IMR-90 (cell line): ENCODE measurements at regions not wholly inside any gene's neighbourhood (a gene's known extent, or its start where the extent isn't known, plus 50 kb on each side); places are given as distances from the start of the nearest gene placed in this dataset.

ENCODE experiments used
- CEBPB ChIP-seq: IDR thresholded peaks from 2 replicates; pipeline ENCODE4 v1.6.1; 2012; ENCODE audit warnings: low read depth, low read length, improper control_type of control experiment
- CHD1 ChIP-seq: IDR thresholded peaks from 2 replicates; pipeline ENCODE4 v1.6.1; 2012; ENCODE audit warnings: low read depth, low read length, improper control_type of control experiment
- POLR2A ChIP-seq: IDR thresholded peaks from 2 replicates; pipeline ENCODE4 v1.6.1; 2012; ENCODE audit warnings: mild to moderate bottlenecking, low read depth, low read length
- RCOR1 ChIP-seq: IDR thresholded peaks from 2 replicates; pipeline ENCODE4 v1.6.1; 2012; ENCODE audit warnings: mild to moderate bottlenecking, low read length, improper control_type of control experiment; ENCODE audit not compliant: insufficient replicate concordance
- TF ChIP-seq, protein P1 (sequence below): conservative IDR thresholded peaks from 2 replicates; pipeline ENCODE4 v1.5.1; 2012; ENCODE audit warnings: mild to moderate bottlenecking, low read depth, low read length, improper control_type of control experiment

DNA sequence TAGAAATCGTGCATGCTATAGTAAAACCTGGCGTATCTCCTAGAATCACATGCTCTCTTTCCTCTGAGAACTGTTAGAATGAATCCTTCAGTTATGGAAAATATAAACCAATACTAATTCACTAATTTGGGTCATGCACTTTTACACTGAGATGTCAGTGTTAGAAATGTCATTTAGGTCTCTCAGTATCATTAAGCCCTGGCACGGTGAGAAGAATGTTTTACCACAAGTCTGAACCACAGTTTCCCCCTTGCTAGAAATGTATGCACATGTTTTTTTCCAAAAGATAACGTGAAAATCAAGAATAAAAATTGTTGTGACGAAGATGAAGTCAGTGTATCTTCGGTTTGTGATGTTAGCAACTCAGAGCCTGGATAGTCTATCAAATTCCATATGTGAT, 1062.7 kb upstream of the NCAM2 start:
- TF ChIP-seq, protein P1, sequence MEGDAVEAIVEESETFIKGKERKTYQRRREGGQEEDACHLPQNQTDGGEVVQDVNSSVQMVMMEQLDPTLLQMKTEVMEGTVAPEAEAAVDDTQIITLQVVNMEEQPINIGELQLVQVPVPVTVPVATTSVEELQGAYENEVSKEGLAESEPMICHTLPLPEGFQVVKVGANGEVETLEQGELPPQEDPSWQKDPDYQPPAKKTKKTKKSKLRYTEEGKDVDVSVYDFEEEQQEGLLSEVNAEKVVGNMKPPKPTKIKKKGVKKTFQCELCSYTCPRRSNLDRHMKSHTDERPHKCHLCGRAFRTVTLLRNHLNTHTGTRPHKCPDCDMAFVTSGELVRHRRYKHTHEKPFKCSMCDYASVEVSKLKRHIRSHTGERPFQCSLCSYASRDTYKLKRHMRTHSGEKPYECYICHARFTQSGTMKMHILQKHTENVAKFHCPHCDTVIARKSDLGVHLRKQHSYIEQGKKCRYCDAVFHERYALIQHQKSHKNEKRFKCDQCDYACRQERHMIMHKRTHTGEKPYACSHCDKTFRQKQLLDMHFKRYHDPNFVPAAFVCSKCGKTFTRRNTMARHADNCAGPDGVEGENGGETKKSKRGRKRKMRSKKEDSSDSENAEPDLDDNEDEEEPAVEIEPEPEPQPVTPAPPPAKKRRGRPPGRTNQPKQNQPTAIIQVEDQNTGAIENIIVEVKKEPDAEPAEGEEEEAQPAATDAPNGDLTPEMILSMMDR = no peak
- TF ChIP-seq POLR2A = no peak
- no peak for TF ChIP-seq RCOR1
- no peak for TF ChIP-seq CHD1
- no peak for TF ChIP-seq CEBPB
